Transverse colon (tissue), 4 donors: ENCODE measurements at regions not wholly inside any gene's neighbourhood (a gene's known extent, or its start where the extent isn't known, plus 50 kb on each side); places are given as distances from the start of the nearest gene placed in this dataset.

Experiments
- DNase-seq: peaks from one replicate; pipeline ENCODE4 v3.0.0-alpha.2; 2019
- H3K27ac ChIP-seq, 4 donors: fragments of 200-600 bp; sonication (generic); 2 replicates each; pipeline ENCODE4 v1.5.1; 2016 to 2018; ENCODE audit warnings: inconsistent platforms in 4 of 4
- H3K27me3 ChIP-seq: fragments of 200-600 bp; sonication (generic); 2 replicates; pipeline ENCODE4 v1.5.1; 2017; ENCODE audit warnings: inconsistent platforms
- H3K36me3 ChIP-seq, 4 donors: fragments of 200-600 bp; sonication (generic); 2 replicates each; pipeline ENCODE4 v1.5.1; 2017 to 2019; ENCODE audit warnings: inconsistent platforms in 4 of 4
- H3K4me1 ChIP-seq, 4 donors: fragments of 200-600 bp; sonication (generic); 2 replicates each; pipeline ENCODE4 v1.5.1; 2017 to 2020; ENCODE audit warnings: inconsistent platforms in 4 of 4
- H3K4me3 ChIP-seq, 4 donors: fragments of 200-600 bp; sonication (generic); 1 replicate in 1 of 4; 2 replicates in 3 of 4; pipeline versions ENCODE4 v1.5.1 to v1.6.1; 2017 to 2019; ENCODE audit warnings: inconsistent platforms in 4 of 4
- H3K9me3 ChIP-seq, 2 donors: fragments of 200-600 bp; sonication (generic); 2 replicates each; pipeline ENCODE4 v1.5.1; 2017 to 2019; ENCODE audit warnings: inconsistent platforms in 2 of 2
- CTCF ChIP-seq, 5 experiments: fragments of 200-600 bp in 3 of 5; fragments of 450-650 bp in 2 of 5; sonication (generic) in 3 of 5; IDR thresholded peaks; 1 replicate in 2 of 5; 2 replicates in 3 of 5; pipeline ENCODE4 v1.5.1; 2016 to 2017; ENCODE audit warnings: antibody characterized with exemption in 5 of 5, inconsistent platforms in 3 of 5, mild to moderate bottlenecking in 2 of 5, moderate library complexity in 1 of 5
- EP300 ChIP-seq: sonication (generic); formaldehyde crosslinking; IDR thresholded peaks from one replicate; pipeline ENCODE4 v1.6.1; 2017; ENCODE audit warnings: antibody characterized with exemption, low read depth
- POLR2A ChIP-seq: fragments of 450-650 bp; IDR thresholded peaks from one replicate; pipeline ENCODE4 v1.6.1; 2016; ENCODE audit warnings: antibody characterized with exemption, mild to moderate bottlenecking, moderate library complexity
- POLR2AphosphoS5 ChIP-seq, 3 donors: sonication (generic); formaldehyde crosslinking; IDR thresholded peaks; one replicate each; pipeline ENCODE4 v1.6.1; 2016; ENCODE audit warnings: antibody characterized with exemption in 3 of 3
- WGBS, 2 donors: methylation state at CpG; one replicate each; pipeline ENCODE4 v1.1.5; 2018; ENCODE audit warnings: low coverage in 1 of 2; 5-methylcytosine and 5-hydroxymethylcytosine counted together
- in situ Hi-C, 4 donors: fragments of 200-750 bp; cut with MboI; loops; one replicate each; pipeline versions ENCODE4 v1.15.0 to v1.15.1; 2017; ENCODE audit warnings: low sequenced_read_pairs in 3 of 4, low pct_ligation_motif_present in 1 of 4, low pct_unique_long_range_greater_than_20kb in 1 of 4
- intact Hi-C: fragments of 100-400 bp; cut with DNase I; formaldehyde crosslinking; loops from one replicate; pipeline ENCODE4 v1.15.1; 2023; ENCODE audit warnings: low total_unique reads

DNA sequence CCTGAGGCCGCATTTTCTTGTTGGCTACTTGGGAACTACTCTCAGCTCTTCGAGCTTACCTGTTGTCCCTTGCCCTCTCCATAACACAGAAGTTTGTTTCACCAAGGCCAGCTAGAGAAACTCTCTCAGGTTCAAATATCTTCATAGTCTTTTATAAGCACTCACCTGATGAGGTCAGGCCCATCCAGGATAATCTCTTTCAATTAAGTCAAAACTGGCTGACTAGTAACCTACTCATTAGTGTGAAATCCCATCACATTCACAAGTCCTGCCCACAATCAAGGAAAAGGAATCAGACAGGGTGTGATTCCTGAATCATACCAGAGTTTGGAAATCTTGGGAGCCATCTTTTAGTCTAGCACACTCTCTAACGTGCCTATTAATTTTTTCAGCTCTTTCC lies 195.2 kb upstream of the HS3ST5 start:
- H3K36me3 ChIP-seq = no peaks in the 10 kb centered on the region
- DNase-seq = no peak
- H3K9me3 ChIP-seq = no peaks in the 10 kb centered on the region
- H3K27ac ChIP-seq = no peak overlapping the region
- 83 to 84% methylated on average over 2 to 3 of the region's 3 CpGs for WGBS, 2 donors
- intact Hi-C loops (no loop called here), in situ Hi-C loops (no loop called here)
- no peaks in the 10 kb centered on the region for H3K27me3 ChIP-seq
- no peak overlapping the region for H3K4me3 ChIP-seq
- no peaks in the 10 kb centered on the region for H3K4me1 ChIP-seq
- TF ChIP-seq POLR2AphosphoS5 (IDR thresholded peaks at IDR 0.05) = no peak
- TF ChIP-seq CTCF (IDR thresholded peaks at IDR 0.05) = no peak
- TF ChIP-seq POLR2A = no peak
- TF ChIP-seq EP300 = no peak

DNA sequence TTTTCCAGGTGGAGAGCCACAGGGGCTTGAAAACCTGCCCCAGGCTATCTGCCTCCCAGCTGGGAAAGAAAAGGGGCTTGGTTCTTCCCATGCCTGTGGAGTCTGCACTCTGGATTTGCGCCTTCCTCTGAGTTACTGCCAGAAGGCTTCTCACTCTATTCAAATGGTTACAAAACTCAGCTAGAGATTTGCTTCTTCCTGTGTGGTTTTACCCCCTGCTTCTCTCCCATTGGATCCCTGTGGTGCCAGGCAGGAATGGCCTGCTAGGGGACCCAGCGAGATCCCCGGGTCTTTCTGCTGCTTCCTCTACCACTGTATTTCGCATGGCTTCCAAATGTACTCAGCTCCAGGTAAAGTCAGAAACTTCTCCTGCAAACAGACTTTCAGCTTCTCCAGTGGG lies 192.0 kb upstream of the HS3ST5 start:
- TF ChIP-seq EP300 (no peak), CTCF (IDR thresholded peaks at IDR 0.05) (no peak), POLR2AphosphoS5 (IDR thresholded peaks at IDR 0.05) (no peak), POLR2A (no peak)
- Histone ChIP-seq H3K4me3 (no peak overlapping the region), H3K27me3 (no peaks in the 10 kb centered on the region), H3K9me3 (no peaks in the 10 kb centered on the region), H3K4me1 (no peaks in the 10 kb centered on the region), H3K36me3 (no peaks in the 10 kb centered on the region), H3K27ac (no peak overlapping the region)
- DNase-seq = no peak
- in situ Hi-C loops (no loop called here), intact Hi-C loops (no loop called here)
- WGBS, 2 donors = 98 to 100% methylated on average over 2 to 4 of the region's 4 CpGs

- intact Hi-C loops = no loop called here
- Histone ChIP-seq H3K9me3 (no peaks in the 10 kb centered on the region), H3K27me3 (no peaks in the 10 kb centered on the region), H3K4me1 (no peaks in the 10 kb centered on the region), H3K36me3 (no peaks in the 10 kb centered on the region), H3K27ac (no peak overlapping the region), H3K4me3 (no peak overlapping the region)
- in situ Hi-C loops = no loop called here
- DNase-seq = no peak
- TF ChIP-seq POLR2A = no peak
These were observed 181.3 kb upstream of the HS3ST5 start for GRCh38 chr6:114524081-114524480.

DNA sequence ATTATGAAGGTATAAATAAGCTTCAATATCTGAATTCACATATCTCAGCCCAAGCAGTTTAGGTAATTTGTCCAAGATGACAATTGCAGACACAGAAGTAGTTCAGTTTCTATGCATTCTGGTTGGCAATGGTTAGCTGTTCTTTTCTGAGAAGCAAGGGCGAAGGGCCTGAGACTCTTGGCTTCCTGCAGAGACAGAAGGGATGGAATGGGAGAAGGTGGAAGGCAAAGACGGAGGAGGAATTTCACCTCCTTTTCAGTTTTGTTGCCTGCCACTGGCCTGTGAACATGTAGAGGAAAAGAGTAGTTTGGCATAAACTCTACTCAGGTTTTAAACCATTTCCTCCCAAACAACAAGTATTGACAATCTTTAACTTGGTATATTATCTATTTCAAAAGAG lies 180.7 kb upstream of the HS3ST5 start:
- Histone ChIP-seq H3K9me3 (no peaks in the 10 kb centered on the region), H3K27me3 (no peaks in the 10 kb centered on the region), H3K36me3 (no peaks in the 10 kb centered on the region), H3K4me3 (no peak overlapping the region), H3K27ac (no peak overlapping the region), H3K4me1 (no peaks in the 10 kb centered on the region)
- intact Hi-C loops = no loop called here
- 86 to 98% methylated on average over 2 of the region's 2 CpGs for WGBS, 2 donors
- TF ChIP-seq POLR2AphosphoS5 (IDR thresholded peaks at IDR 0.05) = no peak
- TF ChIP-seq CTCF (IDR thresholded peaks at IDR 0.05) = no peak
- TF ChIP-seq POLR2A = no peak
- TF ChIP-seq EP300 = no peak
- no peak for DNase-seq
- in situ Hi-C loops = no loop called here

GRCh38 chr6:114521926-114522325 lies 179.1 kb upstream of the HS3ST5 start:
- no peak for DNase-seq

More at GRCh38 chr6:114521926-114522325, 179.1 kb upstream of the HS3ST5 start:
- Histone ChIP-seq H3K27ac (no peak overlapping the region), H3K4me3 (no peak overlapping the region), H3K36me3 (no peaks in the 10 kb centered on the region), H3K4me1 (no peaks in the 10 kb centered on the region), H3K9me3 (no peaks in the 10 kb centered on the region), H3K27me3 (no peaks in the 10 kb centered on the region)
- 79 to 81% methylated on average over 3 of the region's 3 CpGs for WGBS, 2 donors
- TF ChIP-seq POLR2A (no peak), CTCF (IDR thresholded peaks at IDR 0.05) (no peak), POLR2AphosphoS5 (IDR thresholded peaks at IDR 0.05) (no peak), EP300 (no peak)
- in situ Hi-C loops = no loop called here
- intact Hi-C loops = no loop called here
